Activated gamma-delta T cell treated with Interleukin-2 at 50 U/mL for 16 hours (primary cell): ENCODE measurements at regions not wholly inside any gene's neighbourhood (a gene's known extent, or its start where the extent isn't known, plus 50 kb on each side); places are given as distances from the start of the nearest gene placed in this dataset.
"Not testable (repeated sequence)": the region's sequence is repeated elsewhere in the genome, so short reads cannot be mapped to it uniquely, and the experiment has no call there.

Experiments used
- DNase-seq: peaks from one replicate; pipeline ENCODE4 v3.0.0-alpha.2; 2020

DNA sequence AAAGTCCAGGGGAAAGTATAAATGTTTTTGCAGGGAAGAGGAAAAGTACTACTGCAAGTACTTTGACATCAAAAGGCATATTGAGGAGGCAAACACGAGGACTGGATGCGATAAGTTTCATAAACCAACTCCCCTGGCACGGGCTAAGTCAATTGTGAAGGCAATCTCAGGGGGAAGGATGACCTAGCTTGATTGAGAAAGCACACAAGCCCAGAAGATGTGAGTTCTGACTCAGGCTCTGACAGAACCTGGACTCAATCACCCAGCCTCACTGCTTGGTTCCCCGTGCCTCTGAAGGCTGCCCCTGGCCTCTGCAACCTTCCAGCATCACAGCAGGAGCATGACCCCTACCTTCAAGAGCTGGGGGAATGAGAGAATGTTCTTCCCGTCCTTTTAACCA is 93.2 kb upstream of the ZNF438 start:
- DNase-seq = no peak

DNA sequence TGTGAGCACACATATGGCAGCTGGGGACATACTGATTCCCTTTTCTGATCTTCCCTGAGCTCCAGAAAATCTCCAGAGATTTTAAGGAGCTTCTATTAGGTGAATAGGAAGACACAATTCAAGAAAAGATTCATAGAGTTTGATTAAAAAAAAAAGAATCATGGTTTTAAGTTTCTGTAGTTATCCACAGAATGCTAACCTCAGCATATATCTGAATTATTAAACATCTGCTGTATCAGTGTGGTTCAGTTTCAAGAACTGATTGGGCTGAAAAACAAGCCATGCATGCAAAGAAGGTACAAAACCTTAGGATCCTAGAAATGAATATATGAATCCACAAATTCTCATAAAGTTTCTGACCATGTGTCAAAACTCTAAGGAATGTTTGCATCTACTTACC is 94.1 kb upstream of the ZNF438 start:
- no peak for DNase-seq

DNA sequence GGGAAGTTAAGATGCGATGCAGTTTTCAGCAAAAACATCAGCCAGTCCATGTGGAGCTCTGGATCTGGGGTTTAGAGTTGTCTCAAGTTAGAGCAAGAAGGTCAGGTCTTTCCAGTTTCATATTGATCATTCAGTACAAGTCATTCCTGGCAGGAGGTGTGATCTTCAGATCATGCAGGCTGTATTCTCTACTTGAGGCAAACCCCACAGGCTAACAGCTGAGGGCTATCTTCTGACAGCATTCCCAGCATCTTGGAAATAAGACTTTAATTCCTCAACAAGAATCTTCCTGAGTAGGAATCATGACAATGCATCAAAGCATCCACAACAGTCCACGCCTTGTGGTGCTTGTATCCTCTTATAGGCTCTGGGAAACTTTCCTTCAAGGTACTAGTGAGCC is 94.9 kb upstream of the ZNF438 start:
- DNase-seq = no peak

DNA sequence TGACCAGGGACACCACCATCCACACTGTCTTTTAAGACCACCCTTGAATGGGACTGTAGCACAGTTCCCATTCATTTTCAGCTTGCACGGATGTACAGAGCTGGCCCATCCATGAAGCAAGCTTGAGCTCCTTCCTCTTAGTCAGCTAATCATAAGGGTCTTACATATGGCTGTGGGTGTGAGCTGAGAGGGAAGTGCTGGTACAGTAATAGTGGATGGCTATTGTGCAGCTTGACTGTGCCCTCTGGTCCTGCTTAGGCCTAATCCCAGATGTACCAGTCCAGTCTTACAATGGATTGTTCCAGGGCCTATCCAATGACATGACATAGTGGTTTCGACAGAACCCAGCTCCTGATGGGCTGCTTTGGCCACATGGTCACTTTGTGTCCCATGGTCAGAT is 96.9 kb upstream of the ZNF438 start:
- no peak for DNase-seq

DNA sequence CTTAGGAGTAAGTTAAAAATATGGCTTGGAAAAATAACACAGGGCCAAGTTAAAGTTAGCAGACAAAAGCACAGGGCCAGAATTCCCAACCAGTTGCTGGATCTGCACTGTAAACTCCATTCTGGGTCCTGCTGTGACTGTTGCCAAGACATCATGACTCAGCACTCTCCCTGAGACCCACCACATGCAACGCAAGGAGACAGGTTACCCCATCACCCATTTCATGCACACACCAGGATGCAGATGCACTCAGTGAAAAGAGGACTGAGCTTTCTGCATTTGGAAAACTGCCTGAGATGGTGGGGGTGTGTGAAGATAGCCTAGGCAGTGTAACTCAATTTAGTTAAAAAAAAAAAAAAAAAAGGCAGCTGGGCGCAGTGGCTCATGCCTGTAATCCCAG is 97.6 kb upstream of the ZNF438 start:
- no peak for DNase-seq

DNA sequence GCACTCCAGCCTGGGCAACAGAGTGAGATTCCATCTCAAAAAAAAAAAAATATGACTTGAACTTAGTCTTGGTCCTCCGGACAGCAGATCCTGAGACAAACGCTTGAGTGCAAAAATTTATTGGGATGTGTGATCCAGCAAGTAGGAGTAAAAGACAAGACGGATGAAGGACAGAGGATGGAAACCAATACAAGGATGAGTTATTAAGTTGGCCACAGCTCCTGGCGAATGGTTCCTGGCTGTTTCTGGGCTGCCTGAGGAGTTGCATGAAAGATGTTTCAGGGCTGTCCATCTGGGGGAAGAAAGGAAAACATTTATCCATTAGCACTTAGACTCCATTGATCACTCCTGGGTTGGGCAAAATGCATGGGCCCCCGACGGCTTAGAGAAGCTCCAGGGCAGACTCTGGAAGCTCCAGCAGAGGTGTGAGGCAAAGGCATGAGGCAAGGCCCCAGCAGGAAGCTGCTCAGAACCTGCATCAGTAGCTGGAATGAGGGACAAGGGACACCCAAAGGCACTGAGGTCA is 98.3 kb upstream of the ZNF438 start:
- DNase-seq = no peak

DNA sequence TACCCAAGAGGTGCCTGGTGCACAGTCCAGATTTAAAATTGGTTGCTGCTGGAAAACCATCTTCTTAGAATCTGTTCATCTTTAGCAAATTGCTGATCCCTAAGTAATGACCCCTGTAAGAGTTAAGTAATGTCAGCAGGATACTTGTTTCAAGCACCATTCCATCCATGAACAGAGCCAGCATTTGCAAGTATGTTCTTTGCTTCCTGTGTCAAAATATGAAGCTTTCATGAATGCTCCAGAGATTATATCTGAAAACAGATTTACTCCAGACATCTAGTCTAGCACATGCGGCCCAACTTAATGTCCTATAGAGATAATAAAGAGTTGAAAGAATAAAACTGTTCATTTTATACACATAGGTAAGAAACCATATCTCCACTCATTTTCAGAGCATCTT is 98.7 kb upstream of the ZNF438 start:
- DNase-seq = no peak

DNA sequence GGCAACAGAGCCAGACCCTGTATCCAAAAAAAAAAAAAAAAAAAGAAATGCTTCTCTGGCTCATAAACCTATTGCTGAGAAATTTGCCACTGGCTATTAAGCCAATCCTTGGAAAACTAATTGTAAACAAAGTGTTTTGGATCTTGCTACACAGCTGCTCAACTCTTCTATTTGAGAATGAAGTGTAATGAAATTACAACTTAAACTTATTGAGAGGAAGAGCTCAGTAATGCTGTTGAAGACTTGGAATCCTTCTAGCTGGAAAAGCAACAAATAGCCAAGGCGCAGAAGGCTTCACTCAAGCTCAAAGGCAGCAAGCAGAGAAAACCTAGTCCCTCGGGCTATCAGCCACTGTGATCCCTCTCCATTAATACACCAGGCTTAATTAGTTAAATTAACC is 99.6 kb upstream of the ZNF438 start:
- DNase-seq = no peak

DNA sequence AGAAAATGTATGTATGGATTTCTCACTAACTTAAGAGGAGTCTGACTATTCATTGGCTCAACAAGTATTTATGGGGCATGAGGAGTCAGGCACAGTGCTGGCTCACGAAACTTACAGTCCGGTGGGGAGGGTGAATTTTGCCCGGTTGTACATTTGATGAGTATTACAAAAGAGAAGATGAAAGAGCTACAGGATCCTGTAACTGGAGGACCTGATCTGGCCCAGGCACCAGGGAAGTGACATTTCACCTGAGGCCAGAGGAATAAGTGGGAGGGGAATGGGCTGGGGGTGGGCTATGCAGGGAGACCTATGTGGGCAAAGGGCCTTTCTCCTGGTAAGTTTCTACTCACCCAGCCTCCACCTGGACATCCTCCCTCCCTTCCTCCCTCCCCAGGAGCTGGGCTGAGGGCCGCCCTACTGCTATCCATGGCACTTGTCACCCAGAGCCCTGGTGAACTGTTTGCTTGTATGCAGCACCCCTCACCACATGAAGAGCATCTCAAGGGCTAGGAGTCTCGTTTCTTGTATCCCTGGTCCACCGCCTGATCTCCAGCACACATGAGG is 101.1 kb upstream of the ZNF438 start:
- DNase-seq = no peak

DNA sequence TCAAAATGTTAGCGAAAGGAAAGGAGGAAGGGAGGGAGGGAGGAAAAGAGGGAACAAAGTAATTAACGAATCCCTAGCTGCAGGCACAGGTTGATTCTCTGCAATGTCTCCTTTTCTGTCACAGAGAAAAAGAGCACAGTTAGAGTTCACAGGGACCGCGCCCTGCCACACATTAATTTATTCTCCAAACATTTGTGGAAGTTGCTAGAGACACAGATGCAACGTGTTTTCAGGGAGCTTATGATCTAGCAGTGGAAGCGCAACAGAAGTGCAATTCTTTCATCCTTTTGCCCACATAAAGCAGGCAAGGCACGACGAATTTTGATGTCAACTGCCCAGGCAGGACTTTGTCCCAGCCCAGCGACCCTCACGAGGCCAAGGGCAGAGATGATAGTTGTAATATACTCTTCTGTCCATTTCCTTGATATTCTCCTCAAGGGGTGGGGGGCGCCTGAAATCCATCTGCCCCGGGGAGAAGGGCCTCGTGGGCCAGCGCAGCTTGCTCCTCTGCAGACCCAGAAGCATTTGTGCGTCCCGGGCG is 101.7 kb upstream of the ZNF438 start:
- DNase-seq = no peak

DNA sequence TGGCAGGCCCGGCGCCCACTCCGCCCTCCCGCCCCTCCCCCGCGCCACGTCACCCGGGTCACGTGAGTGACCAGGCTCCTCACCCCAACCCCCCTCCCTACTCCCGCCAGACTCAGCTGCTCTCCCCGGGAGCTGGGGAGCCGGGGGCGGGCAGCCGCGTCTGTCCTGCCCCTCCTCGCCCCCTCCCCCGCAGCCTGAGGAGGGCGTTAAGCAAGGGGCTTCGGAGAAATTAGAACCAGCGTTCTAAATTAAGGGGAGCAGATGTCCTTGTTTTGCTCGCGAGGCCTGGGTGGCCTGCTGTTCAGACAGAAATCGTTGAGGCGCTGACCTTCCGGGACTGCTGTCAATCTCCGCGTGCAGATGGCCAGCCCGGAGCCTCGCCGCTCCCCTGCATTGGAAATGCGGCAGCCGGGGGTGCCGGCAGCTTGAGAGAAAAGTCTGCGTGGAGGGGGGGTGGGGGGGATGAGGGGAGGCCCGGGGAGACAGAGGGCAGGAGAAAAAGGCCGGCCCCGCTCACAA is 102.2 kb upstream of the ZNF438 start:
- DNase-seq = peak; percentile 56

DNA sequence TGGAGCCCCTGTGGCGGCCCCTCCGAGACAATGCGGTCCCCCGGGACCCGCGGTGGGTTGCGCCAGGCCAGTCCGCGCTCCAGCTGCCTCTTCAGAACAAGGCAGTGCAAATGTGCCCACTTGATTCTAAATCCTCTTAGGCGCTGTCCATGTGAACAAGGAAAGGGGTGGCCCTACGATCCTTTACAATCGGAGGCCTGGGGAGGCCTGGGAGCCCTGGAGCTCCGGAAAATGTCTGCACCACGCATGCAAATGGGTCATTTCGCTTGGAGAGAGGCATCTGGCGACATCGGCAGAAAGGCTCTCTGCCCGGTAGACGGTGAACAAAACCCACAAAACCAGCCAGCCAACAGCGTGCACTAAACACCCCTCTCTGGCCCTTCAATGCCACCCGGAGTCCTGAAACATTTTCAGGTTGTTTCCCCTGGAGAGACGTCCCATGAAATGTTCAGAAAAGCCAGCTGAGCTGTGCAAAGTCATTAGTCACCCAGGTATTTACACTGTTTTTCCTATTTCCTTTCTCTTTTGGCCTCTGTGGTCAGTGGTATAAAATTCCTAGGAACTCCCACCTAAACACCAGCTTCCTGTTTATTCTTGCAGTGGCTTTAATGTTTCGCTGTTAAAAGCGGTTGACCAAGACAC is 102.8 kb upstream of the ZNF438 start:
- DNase-seq = no peak

DNA sequence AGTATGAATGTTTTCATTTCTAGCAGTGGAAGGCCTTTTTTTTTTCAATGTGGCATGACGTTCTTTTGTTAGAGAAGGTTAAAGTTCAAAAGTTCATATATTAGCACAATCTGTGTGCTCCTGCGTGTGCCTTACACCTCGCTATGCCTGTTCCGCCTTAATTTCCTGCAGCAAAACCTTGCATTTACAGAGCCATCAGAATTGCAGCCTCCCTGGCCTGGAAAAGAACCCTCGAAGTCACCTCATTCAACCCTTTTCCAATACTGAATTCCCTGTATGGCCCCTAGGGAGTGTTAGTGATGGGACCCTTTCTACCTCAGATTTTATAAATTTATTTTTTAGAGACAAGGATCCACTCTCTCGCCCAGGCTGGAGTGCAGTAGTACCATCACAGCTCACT is 103.5 kb upstream of the ZNF438 start:
- no peak for DNase-seq

DNA sequence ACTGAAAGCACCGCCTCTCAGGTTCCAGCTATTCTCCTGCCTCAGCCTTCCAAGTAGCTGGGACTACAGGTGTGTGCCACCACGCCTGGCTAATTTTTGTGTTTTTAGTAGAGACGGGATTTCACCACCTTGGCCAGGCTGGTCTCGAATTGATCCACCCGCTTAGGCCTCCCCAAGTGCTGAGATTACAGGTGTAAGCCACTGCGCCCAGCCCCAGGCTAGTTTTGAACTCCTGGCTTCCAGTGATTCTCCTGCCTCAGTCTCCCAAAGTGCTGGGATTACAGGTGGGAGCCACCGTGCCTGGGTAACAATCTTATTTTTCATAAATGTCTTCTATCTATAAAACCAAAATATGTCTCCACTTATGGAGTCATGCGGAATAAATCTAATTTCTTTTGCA is 104.1 kb upstream of the ZNF438 start:
- DNase-seq = not testable (repeated sequence)

DNA sequence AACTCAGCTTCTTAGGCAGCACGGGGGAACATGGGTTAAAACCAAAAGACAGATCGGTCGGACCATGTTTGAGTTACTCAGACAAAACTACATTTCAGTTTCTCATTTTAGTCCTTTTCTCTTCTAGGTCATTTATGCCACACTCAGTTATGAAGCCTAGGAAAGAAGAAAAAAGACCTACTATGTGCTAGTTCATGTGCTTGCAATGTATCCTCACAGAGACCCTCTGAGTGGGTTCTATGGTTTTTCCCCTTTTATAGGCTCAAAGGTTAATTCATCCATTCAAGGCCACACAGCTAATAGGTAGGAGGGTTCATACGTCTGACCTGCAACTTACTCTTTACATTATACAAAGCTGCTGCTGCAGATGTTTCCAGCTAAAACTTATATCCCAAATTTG is 104.7 kb upstream of the ZNF438 start:
- DNase-seq = no peak

DNA sequence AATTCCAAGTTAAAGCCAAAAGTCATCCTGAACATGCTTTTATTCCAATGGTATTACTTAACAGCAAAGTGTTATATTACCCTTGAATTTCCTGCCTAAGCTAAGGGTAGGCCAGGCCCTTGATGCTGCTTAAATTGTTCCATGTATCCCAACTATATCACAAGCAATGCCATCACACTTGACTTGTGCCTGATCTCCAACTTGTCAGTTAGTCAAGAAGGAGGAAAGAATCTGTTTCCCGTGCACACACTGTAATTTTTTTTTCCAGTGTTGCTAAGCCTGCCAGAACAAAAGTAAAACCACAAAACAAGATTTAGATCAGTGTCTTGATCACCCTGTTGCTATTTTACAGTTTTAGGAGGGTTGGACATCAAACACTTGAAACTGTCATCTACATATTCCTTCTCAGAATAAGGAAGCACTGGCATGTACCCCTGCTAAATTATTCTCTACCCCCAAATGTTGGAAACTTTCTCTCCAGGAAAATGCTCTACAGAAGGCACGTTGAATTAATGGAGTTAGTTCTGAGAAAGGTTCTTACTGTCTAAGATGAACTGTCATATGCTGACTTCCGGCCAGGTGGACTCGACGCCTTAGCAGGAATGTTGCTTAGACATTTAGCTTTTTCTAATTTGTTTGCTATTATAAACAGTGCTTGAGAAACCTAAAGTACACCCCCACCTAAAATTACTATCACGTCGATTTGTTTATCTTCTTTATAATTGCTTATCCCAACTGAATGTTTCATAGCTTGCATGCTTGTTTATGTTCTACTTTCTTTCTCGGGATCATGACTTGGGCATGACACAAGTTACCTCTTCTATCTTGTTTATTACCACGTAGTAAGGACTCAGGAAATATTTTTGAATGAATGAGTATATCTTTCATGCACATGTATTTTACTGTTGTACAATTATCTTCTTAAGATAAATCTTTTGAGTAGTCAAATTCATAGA is 105.5 kb upstream of the ZNF438 start:
- DNase-seq = no peak

DNA sequence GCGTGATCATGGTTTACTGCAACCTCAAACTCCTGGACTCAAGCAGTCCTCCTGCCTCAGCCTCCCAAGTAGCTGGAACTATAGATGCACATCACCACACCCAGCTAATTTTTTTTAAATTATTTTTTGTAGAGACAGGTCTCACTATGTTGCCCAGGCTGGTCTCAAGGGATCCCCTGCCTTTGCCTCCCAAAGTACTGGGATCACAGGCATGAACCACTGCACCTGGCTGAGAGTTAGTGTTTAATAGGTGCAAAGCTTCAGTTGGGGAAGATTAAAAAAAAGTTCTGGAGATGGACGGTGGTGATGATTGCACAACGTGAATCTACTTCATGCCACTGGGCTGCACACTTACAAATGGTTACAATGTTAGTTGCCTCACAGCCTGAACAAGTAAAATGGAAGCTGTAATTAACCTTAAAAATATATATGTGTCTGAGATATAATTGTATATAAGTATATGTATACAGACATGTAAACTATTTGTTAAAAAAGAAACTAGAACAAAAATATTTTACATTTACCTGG is 106.4 kb upstream of the ZNF438 start:
- DNase-seq = no peak

DNA sequence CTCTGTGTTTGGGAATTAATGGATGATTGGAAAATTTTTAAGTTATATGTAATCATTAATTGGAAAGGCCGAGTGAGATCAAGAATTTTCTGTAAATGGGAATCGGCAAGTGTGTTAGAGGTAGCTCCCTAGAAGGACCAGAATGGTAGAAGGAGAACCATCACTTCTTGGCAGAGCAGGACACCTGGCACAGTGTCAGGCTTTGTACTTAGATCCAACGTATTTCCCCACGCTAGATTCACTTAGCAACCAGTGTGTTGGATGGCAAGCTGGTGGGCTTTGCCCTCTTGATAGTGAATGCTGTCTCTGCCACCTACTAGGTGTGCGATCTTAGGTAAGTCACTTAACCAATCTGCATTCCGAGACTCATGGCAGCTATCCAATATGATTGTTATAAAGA is 107.8 kb upstream of the ZNF438 start:
- DNase-seq = no peak

DNA sequence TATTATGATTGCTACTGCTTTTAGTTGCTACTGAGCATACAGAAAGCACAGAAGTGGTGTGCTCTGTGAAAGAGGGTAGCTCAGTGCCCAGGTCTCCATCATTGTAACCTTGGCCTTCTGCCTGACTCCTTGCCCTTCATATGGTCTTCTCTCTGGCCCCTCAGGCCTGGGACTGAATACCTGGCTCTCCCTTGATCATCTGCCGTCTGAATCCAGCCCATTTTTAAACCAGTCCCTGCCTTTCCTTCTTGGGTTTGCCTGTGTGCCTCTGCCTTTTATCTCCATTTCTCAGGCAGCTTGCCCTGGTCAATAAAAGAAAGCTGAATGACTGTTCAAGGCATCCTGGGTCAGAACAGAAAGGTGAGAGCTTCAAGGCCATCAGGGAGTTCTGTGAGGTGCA is 109.1 kb upstream of the ZNF438 start:
- DNase-seq = no peak

DNA sequence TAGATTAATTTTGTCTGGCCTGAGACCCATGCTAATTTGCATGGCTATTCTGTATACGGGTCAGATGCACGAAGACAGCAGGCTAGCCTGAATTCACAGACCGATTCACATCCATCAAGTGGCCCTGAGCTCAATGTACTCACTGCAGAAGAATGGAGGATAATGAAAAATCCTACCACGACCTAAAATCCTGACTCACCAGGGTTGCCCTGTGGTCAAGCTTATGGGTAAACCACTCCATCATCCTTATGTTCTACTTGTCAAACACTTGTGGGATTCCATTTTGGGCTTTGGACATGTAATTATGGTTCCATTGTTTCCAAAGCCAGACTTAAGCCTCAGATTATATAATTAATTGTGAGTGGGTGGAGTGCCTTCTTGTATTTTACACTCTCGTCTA is 110.4 kb upstream of the ZNF438 start:
- no peak for DNase-seq

DNA sequence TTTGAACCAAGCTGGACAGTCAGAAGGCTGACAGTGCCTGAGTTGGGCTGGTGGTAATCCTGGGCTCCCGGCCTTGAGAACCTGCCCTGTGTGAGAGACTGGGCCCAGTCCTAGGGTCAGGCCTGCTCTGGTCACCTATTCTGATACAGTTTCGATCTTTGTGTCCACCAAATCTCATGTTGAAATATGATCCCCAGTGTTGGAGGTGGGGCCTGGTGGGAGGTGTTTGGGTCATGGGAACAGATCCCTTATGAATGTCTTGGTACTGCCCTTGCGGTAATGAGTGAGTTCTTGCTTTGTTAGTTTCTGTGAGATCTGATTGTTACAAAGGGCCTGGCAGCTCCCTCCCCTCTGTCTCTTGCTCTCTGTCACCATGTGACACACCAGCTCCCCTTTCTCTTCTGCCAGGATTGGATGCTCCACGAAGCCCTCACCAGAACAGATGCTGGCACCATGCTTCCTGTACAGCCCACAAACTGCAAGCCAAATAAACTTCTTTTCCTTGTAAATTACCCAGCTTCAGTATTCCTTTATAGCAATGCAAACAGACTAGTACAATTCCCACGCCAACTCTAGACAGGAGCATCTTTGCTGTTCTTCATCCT is 111.8 kb upstream of the ZNF438 start:
- DNase-seq = no peak

DNA sequence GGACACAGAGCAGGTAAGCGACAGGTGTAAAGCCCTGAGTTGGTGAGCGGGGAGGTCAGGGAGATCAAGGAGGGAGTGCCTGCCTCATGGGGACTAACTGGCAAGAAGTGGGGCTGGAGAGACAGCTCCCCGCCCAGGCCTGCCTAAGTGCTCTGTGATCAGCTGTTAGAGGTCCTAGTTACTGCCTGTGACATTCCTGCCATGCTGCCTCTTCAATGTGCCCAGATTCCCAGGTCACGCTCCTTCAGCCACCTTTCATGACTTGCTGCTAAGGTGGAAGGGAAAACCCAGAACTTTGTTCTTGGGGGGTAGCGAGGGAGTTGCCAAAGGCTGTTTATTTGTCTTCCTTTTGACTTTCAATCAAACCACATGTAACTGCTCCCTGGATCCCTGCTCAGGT is 114.3 kb upstream of the ZNF438 start:
- DNase-seq = no peak
